ENCODE measurements at regions not wholly inside any gene's neighbourhood (a gene's known extent, or its start where the extent isn't known, plus 50 kb on each side); places are given as distances from the start of the nearest gene placed in this dataset.

- Histone ChIP-seq H3K9ac (ENCODE audit: insufficient read depth, low read length) (no peak overlapping the region), H3K4me3 (replicated peaks in 1 of 4; ENCODE audit: control extremely low read depth in 1 of 4, insufficient read depth in 1 of 4, low read depth in 3 of 4, low read length in 4 of 4) (no peak overlapping the region), H3K4me1 (ENCODE audit: control insufficient read depth, extremely low read depth, insufficient read depth, low read length) (no peaks in the 10 kb centered on the region), H3K27ac (ENCODE audit: insufficient read depth, low read length) (no peak overlapping the region), H3K4me2 (ENCODE audit: extremely low read depth, insufficient read depth, low read length) (no peak overlapping the region), H4K20me1 (ENCODE audit: control insufficient read depth, extremely low read depth, insufficient read depth, low read length) (no peaks in the 10 kb centered on the region), H3K36me3 (ENCODE audit: control insufficient read depth, insufficient read depth, low read length) (no peaks in the 10 kb centered on the region), H3K79me2 (ENCODE audit: control insufficient read depth, insufficient read depth, low read length) (no peaks in the 10 kb centered on the region), H3K9me3 (ENCODE audit: control insufficient read depth, insufficient read depth, low read depth, low read length) (no peaks in the 10 kb centered on the region), H3K27me3 (ENCODE audit: control insufficient read depth, insufficient read depth, low read length) (no peaks in the 10 kb centered on the region), H2AFZ (ENCODE audit: low read length) (no peak overlapping the region)
- no peak for TF ChIP-seq EZH2 (IDR thresholded peaks at IDR 0.05; ENCODE audit: low read length, missing control alignments)
- no peak for TF ChIP-seq CTCF (conservative IDR thresholded peaks at IDR 0.05 in 1 of 2, IDR thresholded peaks at IDR 0.05 in 1 of 2; ENCODE audit: low read depth in 1 of 2, low read length in 2 of 2)
- DNase-seq (ENCODE audit: low read depth in 2 of 2), result no peak
Observed at GRCh38 chr14:54346257-54346656, 50.5 kb upstream of the CDKN3 start.
